H1 (cell line): ENCODE measurements at regions not wholly inside any gene's neighbourhood (a gene's known extent, or its start where the extent isn't known, plus 50 kb on each side); places are given as distances from the start of the nearest gene placed in this dataset.
"Not testable (repeated sequence)": the region's sequence is repeated elsewhere in the genome, so short reads cannot be mapped to it uniquely, and the experiment has no call there.

Experiments
- CTCF ChIA-PET: fragments of 300-600 bp; sonication (Branson Sonifier 250); formaldehyde crosslinking; loops from one replicate; lab custom pipeline; 2021; ENCODE audit not compliant: partially characterized antibody; lab: Charles Lee
- POLR2A ChIA-PET: fragments of 300-600 bp; sonication (Branson Sonifier 250); formaldehyde crosslinking; loops from one replicate; lab custom pipeline; 2021; ENCODE audit warnings: inconsistent platforms; ENCODE audit not compliant: partially characterized antibody; lab: Charles Lee
- DNase-seq, 2 experiments: peaks; one replicate each; pipeline versions ENCODE4 v3.0.0 to v3.0.0-alpha.2; 2010 to 2022; ENCODE audit warnings: low spot score in 2 of 2, low read depth in 1 of 2, mixed read lengths in 1 of 2
- FAIRE-seq: peaks from 2 replicates; lab custom pipeline; 2011; peaks lifted over from hg19 to GRCh38; lab: Jason Lieb, UNC
- H2AFZ ChIP-seq: 2 replicates; pipeline ENCODE4 v1.8.1; 2012; ENCODE audit warnings: low read length, inconsistent platforms
- H2AK5ac ChIP-seq: 2 replicates; pipeline ENCODE4 v1.6.1; 2013; ENCODE audit warnings: low read depth, low read length
- H2BK120ac ChIP-seq: replicated peaks from 2 replicates; pipeline ENCODE3; 2013; ENCODE audit warnings: low read depth, low read length, inconsistent platforms
- H2BK12ac ChIP-seq: 2 replicates; pipeline ENCODE4 v1.6.1; 2013; ENCODE audit warnings: low read depth, low read length
- H2BK15ac ChIP-seq: 2 replicates; pipeline ENCODE4 v1.6.1; 2013; ENCODE audit warnings: low read length
- H2BK20ac ChIP-seq: 2 replicates; pipeline ENCODE4 v1.6.1; 2013; ENCODE audit warnings: low read length
- H2BK5ac ChIP-seq: 2 replicates; pipeline ENCODE4 v1.6.1; 2013; ENCODE audit warnings: low read depth, low read length
- H3K14ac ChIP-seq: 2 replicates; pipeline ENCODE4 v1.6.1; 2013; ENCODE audit warnings: inconsistent platforms; ENCODE audit not compliant: insufficient read length
- H3K18ac ChIP-seq: 2 replicates; pipeline ENCODE4 v1.6.1; 2013; ENCODE audit warnings: low read length; ENCODE audit errors: extremely low read depth
- H3K23ac ChIP-seq: 2 replicates; pipeline ENCODE4 v1.6.1; 2013; ENCODE audit warnings: inconsistent platforms; ENCODE audit not compliant: insufficient read length
- H3K23me2 ChIP-seq: 2 replicates; pipeline ENCODE4 v1.6.1; 2013; ENCODE audit warnings: low read depth, low read length
- H3K27ac ChIP-seq: 2 replicates; pipeline ENCODE4 v1.6.1; 2011; ENCODE audit warnings: low read depth, low read length, inconsistent platforms
- H3K27me3 ChIP-seq, 4 experiments: replicated peaks in 1 of 4; 1 replicate in 1 of 4; 2 replicates in 3 of 4; pipeline versions ENCODE4 v1.6.1 to v1.8.1; 2011 to 2013; ENCODE audit warnings: low read length in 3 of 4, mild to moderate bottlenecking in 3 of 4, inconsistent platforms in 2 of 4, mixed read lengths in 2 of 4, moderate library complexity in 1 of 4; ENCODE audit not compliant: control insufficient read depth in 3 of 4, insufficient read depth in 3 of 4; ENCODE audit errors: extremely low read depth in 1 of 4
- H3K36me3 ChIP-seq, 4 experiments: 2 replicates each; pipeline versions ENCODE4 v1.6.1 to v1.8.1; 2011 to 2013; ENCODE audit warnings: mild to moderate bottlenecking in 4 of 4, low read length in 3 of 4, moderate library complexity in 2 of 4, control low read depth in 1 of 4, inconsistent platforms in 1 of 4; ENCODE audit not compliant: insufficient read depth in 4 of 4, control insufficient read depth in 2 of 4
- H3K4ac ChIP-seq: replicated peaks from 2 replicates; pipeline ENCODE3; 2013; ENCODE audit warnings: low read length, low read depth, mixed read lengths, inconsistent platforms; ENCODE audit not compliant: insufficient read length
- H3K4me1 ChIP-seq, 4 experiments: replicated peaks in 1 of 4; 1 replicate in 1 of 4; 2 replicates in 3 of 4; pipeline versions ENCODE4 v1.6.1 to v1.8.1; 2011 to 2013; ENCODE audit warnings: low read length in 3 of 4, inconsistent platforms in 2 of 4, mixed read lengths in 1 of 4; ENCODE audit not compliant: insufficient read depth in 4 of 4, control insufficient read depth in 3 of 4
- H3K4me2 ChIP-seq, 2 experiments: 2 replicates each; pipeline versions ENCODE4 v1.6.1 to v1.8.1; 2011 to 2013; ENCODE audit warnings: low read depth in 2 of 2, low read length in 2 of 2, control low read depth in 1 of 2, inconsistent platforms in 1 of 2, mild to moderate bottlenecking in 1 of 2; ENCODE audit not compliant: insufficient read depth in 1 of 2
- H3K4me3 ChIP-seq, 4 experiments: fragments of 200-600, 300-600 bp in 1 of 4; sonication (generic), shearing (Covaris generic), sonication (Bioruptor Twin) in 1 of 4; 2 replicates each; pipeline versions ENCODE4 v1.5.1 to v1.8.1; 2011 to 2016; ENCODE audit warnings: low read length in 4 of 4, low read depth in 3 of 4, control low read depth in 2 of 4, inconsistent platforms in 2 of 4, mild to moderate bottlenecking in 2 of 4, mixed read lengths in 1 of 4, moderate library complexity in 1 of 4; ENCODE audit not compliant: insufficient read depth in 2 of 4; ENCODE audit errors: extremely low read depth in 1 of 4
- H3K56ac ChIP-seq: replicated peaks from 2 replicates; pipeline ENCODE3; 2013; ENCODE audit warnings: low read depth, mild to moderate bottlenecking, mixed read lengths, low read length, inconsistent platforms; ENCODE audit not compliant: insufficient read length
- H3K79me1 ChIP-seq: 2 replicates; pipeline ENCODE4 v1.6.1; 2013; ENCODE audit warnings: low read depth, low read length, control low read depth
- H3K79me2 ChIP-seq, 2 experiments: 2 replicates each; pipeline versions ENCODE4 v1.6.1 to v1.8.1; 2012 to 2013; ENCODE audit warnings: low read length in 2 of 2, mild to moderate bottlenecking in 2 of 2, inconsistent platforms in 1 of 2; ENCODE audit not compliant: insufficient read depth in 2 of 2, control insufficient read depth in 1 of 2
- H3K9ac ChIP-seq, 4 experiments: replicated peaks in 1 of 4; 1 replicate in 1 of 4; 2 replicates in 3 of 4; pipeline versions ENCODE4 v1.6.1 to v1.8.1; 2011 to 2013; ENCODE audit warnings: low read depth in 3 of 4, low read length in 3 of 4, control low read depth in 2 of 4, mild to moderate bottlenecking in 2 of 4, moderate library complexity in 2 of 4, inconsistent platforms in 1 of 4; ENCODE audit errors: extremely low read depth in 1 of 4
- H3K9me3 ChIP-seq, 2 experiments: 2 replicates each; pipeline versions ENCODE4 v1.6.1 to v1.8.1; 2012 to 2013; ENCODE audit warnings: mild to moderate bottlenecking in 2 of 2, moderate library complexity in 2 of 2, control low read depth in 1 of 2, inconsistent platforms in 1 of 2, low read depth in 1 of 2, low read length in 1 of 2, mixed read lengths in 1 of 2; ENCODE audit not compliant: insufficient read depth in 2 of 2
- H4K20me1 ChIP-seq, 2 experiments: replicated peaks in 1 of 2; 2 replicates each; pipeline versions ENCODE3 to v1.8.1; 2011 to 2013; ENCODE audit warnings: inconsistent platforms in 2 of 2, low read length in 2 of 2, mild to moderate bottlenecking in 1 of 2; ENCODE audit not compliant: insufficient read depth in 2 of 2, control insufficient read depth in 1 of 2
- H4K5ac ChIP-seq: 2 replicates; pipeline ENCODE4 v1.6.1; 2013; ENCODE audit warnings: low read length, low read depth, mixed read lengths, inconsistent platforms; ENCODE audit not compliant: insufficient read length
- H4K8ac ChIP-seq: 2 replicates; pipeline ENCODE4 v1.8.0; 2013; ENCODE audit warnings: mild to moderate bottlenecking, moderate library complexity, low read length, inconsistent platforms; ENCODE audit not compliant: insufficient read depth; ENCODE audit errors: extremely low read depth
- H4K91ac ChIP-seq: replicated peaks from 2 replicates; pipeline ENCODE3; 2013; ENCODE audit warnings: low read length, mixed read lengths, inconsistent platforms; ENCODE audit not compliant: insufficient read length
- WGBS, 2 experiments: shearing (Covaris generic) in 1 of 2; methylation state at CpG; one replicate each; pipeline versions ENCODE4 v1.1.6 to v1.1.7; 2013 to 2015; ENCODE audit warnings: low lambda C conversion rate in 2 of 2, mixed read lengths in 2 of 2, inconsistent platforms in 1 of 2, low coverage in 1 of 2, missing lambda C conversion rate in 1 of 2; ENCODE audit not compliant: insufficient replicate concordance in 2 of 2, insufficient coverage in 1 of 2, insufficient read length in 1 of 2; ENCODE audit errors: extremely low coverage in 1 of 2, missing lambda C conversion rate in 1 of 2; 5-methylcytosine and 5-hydroxymethylcytosine counted together

GRCh38 chr17:64794113-64794512 is 125.2 kb downstream of the LRRC37A3 start:
- H3K79me2 ChIP-seq, H4K91ac ChIP-seq, H2BK120ac ChIP-seq, H2BK15ac ChIP-seq, H3K4me3 ChIP-seq, H3K9me3 ChIP-seq, H4K20me1 ChIP-seq, H3K23ac ChIP-seq, H3K27ac ChIP-seq, H2AK5ac ChIP-seq, H3K23me2 ChIP-seq, H3K36me3 ChIP-seq, FAIRE-seq, DNase-seq, H4K8ac ChIP-seq, H3K4me1 ChIP-seq, H3K56ac ChIP-seq, H4K5ac ChIP-seq, H3K18ac ChIP-seq, H2AFZ ChIP-seq, H2BK20ac ChIP-seq, H3K27me3 ChIP-seq, H3K9ac ChIP-seq, H3K79me1 ChIP-seq, H2BK5ac ChIP-seq, H3K4ac ChIP-seq, H2BK12ac ChIP-seq, H3K14ac ChIP-seq, H3K4me2 ChIP-seq, POLR2A ChIA-PET: not testable (repeated sequence)
- 85% methylated on average over 4 of the region's 4 CpGs; no CpG with 5 or more reads in 1 of the 2 experiments for WGBS, 2 experiments
- CTCF ChIA-PET = interaction anchor here (0.9 kb wide), 1 partner anchor 10 kb away, joined by 3 read pairs; no protein-coding TSS in a partner anchor

GRCh38 chr17:64792793-64793575 is 126.3 kb downstream of the LRRC37A3 start:
- H4K91ac ChIP-seq, H4K8ac ChIP-seq, H3K4me1 ChIP-seq, H2BK20ac ChIP-seq, FAIRE-seq, H3K4ac ChIP-seq, CTCF ChIA-PET, H3K4me3 ChIP-seq, H3K79me1 ChIP-seq, H3K36me3 ChIP-seq, H2BK15ac ChIP-seq, H2AFZ ChIP-seq, H3K9me3 ChIP-seq, H3K27me3 ChIP-seq, DNase-seq, H4K5ac ChIP-seq, H3K27ac ChIP-seq, H3K14ac ChIP-seq, H2BK5ac ChIP-seq, H3K79me2 ChIP-seq, H3K9ac ChIP-seq, H3K23me2 ChIP-seq, POLR2A ChIA-PET, H3K18ac ChIP-seq, H3K56ac ChIP-seq, H2AK5ac ChIP-seq, H3K23ac ChIP-seq, H2BK12ac ChIP-seq, H4K20me1 ChIP-seq, H3K4me2 ChIP-seq, H2BK120ac ChIP-seq: not testable (repeated sequence)
- 82% methylated on average over 12 of the region's 12 CpGs; no CpG with 5 or more reads in 1 of the 2 experiments for WGBS, 2 experiments
